H1 (cell line): ENCODE measurements at regions not wholly inside any gene's neighbourhood (a gene's known extent, or its start where the extent isn't known, plus 50 kb on each side); places are given as distances from the start of the nearest gene placed in this dataset.
A peak's percentile ranks its signal among the peaks of the same experiment; 100 is the strongest.

Source experiments
- CTCF ChIA-PET: fragments of 300-600 bp; sonication (Branson Sonifier 250); formaldehyde crosslinking; loops from one replicate; lab custom pipeline; 2021; ENCODE audit not compliant: partially characterized antibody; lab: Charles Lee
- POLR2A ChIA-PET: fragments of 300-600 bp; sonication (Branson Sonifier 250); formaldehyde crosslinking; loops from one replicate; lab custom pipeline; 2021; ENCODE audit warnings: inconsistent platforms; ENCODE audit not compliant: partially characterized antibody; lab: Charles Lee
- DNase-seq, 2 experiments: peaks; one replicate each; pipeline versions ENCODE4 v3.0.0 to v3.0.0-alpha.2; 2010 to 2022; ENCODE audit warnings: low spot score in 2 of 2, low read depth in 1 of 2, mixed read lengths in 1 of 2
- FAIRE-seq: peaks from 2 replicates; lab custom pipeline; 2011; peaks lifted over from hg19 to GRCh38; lab: Jason Lieb, UNC
- H2AFZ ChIP-seq: 2 replicates; pipeline ENCODE4 v1.8.1; 2012; ENCODE audit warnings: low read length, inconsistent platforms
- H2AK5ac ChIP-seq: 2 replicates; pipeline ENCODE4 v1.6.1; 2013; ENCODE audit warnings: low read depth, low read length
- H2BK120ac ChIP-seq: replicated peaks from 2 replicates; pipeline ENCODE3; 2013; ENCODE audit warnings: low read depth, low read length, inconsistent platforms
- H2BK12ac ChIP-seq: 2 replicates; pipeline ENCODE4 v1.6.1; 2013; ENCODE audit warnings: low read depth, low read length
- H2BK15ac ChIP-seq: 2 replicates; pipeline ENCODE4 v1.6.1; 2013; ENCODE audit warnings: low read length
- H2BK20ac ChIP-seq: 2 replicates; pipeline ENCODE4 v1.6.1; 2013; ENCODE audit warnings: low read length
- H2BK5ac ChIP-seq: 2 replicates; pipeline ENCODE4 v1.6.1; 2013; ENCODE audit warnings: low read depth, low read length
- H3K14ac ChIP-seq: 2 replicates; pipeline ENCODE4 v1.6.1; 2013; ENCODE audit warnings: inconsistent platforms; ENCODE audit not compliant: insufficient read length
- H3K18ac ChIP-seq: 2 replicates; pipeline ENCODE4 v1.6.1; 2013; ENCODE audit warnings: low read length; ENCODE audit errors: extremely low read depth
- H3K23ac ChIP-seq: 2 replicates; pipeline ENCODE4 v1.6.1; 2013; ENCODE audit warnings: inconsistent platforms; ENCODE audit not compliant: insufficient read length
- H3K23me2 ChIP-seq: 2 replicates; pipeline ENCODE4 v1.6.1; 2013; ENCODE audit warnings: low read depth, low read length
- H3K27ac ChIP-seq: 2 replicates; pipeline ENCODE4 v1.6.1; 2011; ENCODE audit warnings: low read depth, low read length, inconsistent platforms
- H3K27me3 ChIP-seq, 4 experiments: replicated peaks in 1 of 4; 1 replicate in 1 of 4; 2 replicates in 3 of 4; pipeline versions ENCODE4 v1.6.1 to v1.8.1; 2011 to 2013; ENCODE audit warnings: low read length in 3 of 4, mild to moderate bottlenecking in 3 of 4, inconsistent platforms in 2 of 4, mixed read lengths in 2 of 4, moderate library complexity in 1 of 4; ENCODE audit not compliant: control insufficient read depth in 3 of 4, insufficient read depth in 3 of 4; ENCODE audit errors: extremely low read depth in 1 of 4
- H3K36me3 ChIP-seq, 4 experiments: 2 replicates each; pipeline versions ENCODE4 v1.6.1 to v1.8.1; 2011 to 2013; ENCODE audit warnings: mild to moderate bottlenecking in 4 of 4, low read length in 3 of 4, moderate library complexity in 2 of 4, control low read depth in 1 of 4, inconsistent platforms in 1 of 4; ENCODE audit not compliant: insufficient read depth in 4 of 4, control insufficient read depth in 2 of 4
- H3K4ac ChIP-seq: replicated peaks from 2 replicates; pipeline ENCODE3; 2013; ENCODE audit warnings: low read length, low read depth, mixed read lengths, inconsistent platforms; ENCODE audit not compliant: insufficient read length
- H3K4me1 ChIP-seq, 4 experiments: replicated peaks in 1 of 4; 1 replicate in 1 of 4; 2 replicates in 3 of 4; pipeline versions ENCODE4 v1.6.1 to v1.8.1; 2011 to 2013; ENCODE audit warnings: low read length in 3 of 4, inconsistent platforms in 2 of 4, mixed read lengths in 1 of 4; ENCODE audit not compliant: insufficient read depth in 4 of 4, control insufficient read depth in 3 of 4
- H3K4me2 ChIP-seq, 2 experiments: 2 replicates each; pipeline versions ENCODE4 v1.6.1 to v1.8.1; 2011 to 2013; ENCODE audit warnings: low read depth in 2 of 2, low read length in 2 of 2, control low read depth in 1 of 2, inconsistent platforms in 1 of 2, mild to moderate bottlenecking in 1 of 2; ENCODE audit not compliant: insufficient read depth in 1 of 2
- H3K4me3 ChIP-seq, 4 experiments: fragments of 200-600, 300-600 bp in 1 of 4; sonication (generic), shearing (Covaris generic), sonication (Bioruptor Twin) in 1 of 4; 2 replicates each; pipeline versions ENCODE4 v1.5.1 to v1.8.1; 2011 to 2016; ENCODE audit warnings: low read length in 4 of 4, low read depth in 3 of 4, control low read depth in 2 of 4, inconsistent platforms in 2 of 4, mild to moderate bottlenecking in 2 of 4, mixed read lengths in 1 of 4, moderate library complexity in 1 of 4; ENCODE audit not compliant: insufficient read depth in 2 of 4; ENCODE audit errors: extremely low read depth in 1 of 4
- H3K56ac ChIP-seq: replicated peaks from 2 replicates; pipeline ENCODE3; 2013; ENCODE audit warnings: low read depth, mild to moderate bottlenecking, mixed read lengths, low read length, inconsistent platforms; ENCODE audit not compliant: insufficient read length
- H3K79me1 ChIP-seq: 2 replicates; pipeline ENCODE4 v1.6.1; 2013; ENCODE audit warnings: low read depth, low read length, control low read depth
- H3K79me2 ChIP-seq, 2 experiments: 2 replicates each; pipeline versions ENCODE4 v1.6.1 to v1.8.1; 2012 to 2013; ENCODE audit warnings: low read length in 2 of 2, mild to moderate bottlenecking in 2 of 2, inconsistent platforms in 1 of 2; ENCODE audit not compliant: insufficient read depth in 2 of 2, control insufficient read depth in 1 of 2
- H3K9ac ChIP-seq, 4 experiments: replicated peaks in 1 of 4; 1 replicate in 1 of 4; 2 replicates in 3 of 4; pipeline versions ENCODE4 v1.6.1 to v1.8.1; 2011 to 2013; ENCODE audit warnings: low read depth in 3 of 4, low read length in 3 of 4, control low read depth in 2 of 4, mild to moderate bottlenecking in 2 of 4, moderate library complexity in 2 of 4, inconsistent platforms in 1 of 4; ENCODE audit errors: extremely low read depth in 1 of 4
- H3K9me3 ChIP-seq, 2 experiments: 2 replicates each; pipeline versions ENCODE4 v1.6.1 to v1.8.1; 2012 to 2013; ENCODE audit warnings: mild to moderate bottlenecking in 2 of 2, moderate library complexity in 2 of 2, control low read depth in 1 of 2, inconsistent platforms in 1 of 2, low read depth in 1 of 2, low read length in 1 of 2, mixed read lengths in 1 of 2; ENCODE audit not compliant: insufficient read depth in 2 of 2
- H4K20me1 ChIP-seq, 2 experiments: replicated peaks in 1 of 2; 2 replicates each; pipeline versions ENCODE3 to v1.8.1; 2011 to 2013; ENCODE audit warnings: inconsistent platforms in 2 of 2, low read length in 2 of 2, mild to moderate bottlenecking in 1 of 2; ENCODE audit not compliant: insufficient read depth in 2 of 2, control insufficient read depth in 1 of 2
- H4K5ac ChIP-seq: 2 replicates; pipeline ENCODE4 v1.6.1; 2013; ENCODE audit warnings: low read length, low read depth, mixed read lengths, inconsistent platforms; ENCODE audit not compliant: insufficient read length
- H4K8ac ChIP-seq: 2 replicates; pipeline ENCODE4 v1.8.0; 2013; ENCODE audit warnings: mild to moderate bottlenecking, moderate library complexity, low read length, inconsistent platforms; ENCODE audit not compliant: insufficient read depth; ENCODE audit errors: extremely low read depth
- H4K91ac ChIP-seq: replicated peaks from 2 replicates; pipeline ENCODE3; 2013; ENCODE audit warnings: low read length, mixed read lengths, inconsistent platforms; ENCODE audit not compliant: insufficient read length
- ATF3 ChIP-seq: IDR thresholded peaks from 2 replicates; pipeline ENCODE4 v1.6.1; 2011; ENCODE audit warnings: low read depth, mild to moderate bottlenecking, low read length; ENCODE audit not compliant: insufficient read depth
- BACH1 ChIP-seq: IDR thresholded peaks from 2 replicates; pipeline ENCODE4 v1.6.1; 2012; ENCODE audit warnings: low read length, improper control_type of control experiment
- E2F6 ChIP-seq: IDR thresholded peaks from 2 replicates; pipeline ENCODE4 v1.6.1; 2012; ENCODE audit warnings: inconsistent platforms
- HDAC2 ChIP-seq, 2 experiments: fragments of 300-600 bp in 1 of 2; sonication (generic) in 1 of 2; IDR thresholded peaks; 2 replicates each; pipeline ENCODE4 v1.6.1; 2011 to 2012; ENCODE audit warnings: low read depth in 2 of 2, low read length in 2 of 2, mild to moderate bottlenecking in 2 of 2, moderate library complexity in 2 of 2, borderline replicate concordance in 1 of 2, inconsistent platforms in 1 of 2
- RAD21 ChIP-seq, 2 experiments: IDR thresholded peaks in 1 of 2; conservative IDR thresholded peaks in 1 of 2; 2 replicates each; pipeline ENCODE4 v1.6.1; 2011; ENCODE audit warnings: low read depth in 2 of 2, low read length in 2 of 2, improper control_type of control experiment in 1 of 2, inconsistent platforms in 1 of 2, mild to moderate bottlenecking in 1 of 2, moderate library complexity in 1 of 2
- SIRT6 ChIP-seq: IDR thresholded peaks from one replicate; pipeline ENCODE4 v1.7.1; 2012; ENCODE audit warnings: low read length, inconsistent platforms
- USF2 ChIP-seq: IDR thresholded peaks from 2 replicates; pipeline ENCODE4 v1.6.1; 2011; ENCODE audit warnings: low read length, improper control_type of control experiment
- YY1 ChIP-seq: IDR thresholded peaks from 2 replicates; pipeline ENCODE4 v1.6.1; 2011; ENCODE audit warnings: low read depth, mild to moderate bottlenecking, low read length
- WGBS, 2 experiments: shearing (Covaris generic) in 1 of 2; methylation state at CpG; one replicate each; pipeline versions ENCODE4 v1.1.6 to v1.1.7; 2013 to 2015; ENCODE audit warnings: low lambda C conversion rate in 2 of 2, mixed read lengths in 2 of 2, inconsistent platforms in 1 of 2, low coverage in 1 of 2, missing lambda C conversion rate in 1 of 2; ENCODE audit not compliant: insufficient replicate concordance in 2 of 2, insufficient coverage in 1 of 2, insufficient read length in 1 of 2; ENCODE audit errors: extremely low coverage in 1 of 2, missing lambda C conversion rate in 1 of 2; 5-methylcytosine and 5-hydroxymethylcytosine counted together

DNA sequence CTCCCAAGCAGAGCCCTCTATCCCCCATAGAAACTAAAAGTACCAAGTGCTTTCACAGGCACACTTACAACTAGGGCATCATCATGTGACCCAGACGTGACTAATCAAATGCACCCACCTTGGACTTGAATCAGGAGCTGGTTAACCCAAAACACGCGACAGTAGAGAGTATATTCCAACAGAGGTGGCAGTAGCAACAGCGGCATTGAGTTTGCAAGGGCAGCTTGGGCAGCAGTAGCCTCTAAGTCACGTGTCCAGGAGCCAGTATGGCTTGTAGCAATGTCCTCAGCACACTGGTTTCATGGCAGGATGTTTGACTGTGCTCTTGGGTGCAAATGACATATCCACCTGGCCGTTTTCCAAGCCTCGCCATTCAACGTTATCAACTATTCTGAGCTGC lies 73.4 kb upstream of the DNAH5 start:
- no peak overlapping the region for H3K9ac ChIP-seq
- TF ChIP-seq YY1 (no peak), E2F6 (no peak), ATF3 (no peak), BACH1 (no peak), USF2 (no peak), SIRT6 (no peak), RAD21 (IDR thresholded peaks at IDR 0.05 in 1 of 2, conservative IDR thresholded peaks at IDR 0.05 in 1 of 2; ENCODE audit: low read depth in 2 of 2, low read length in 2 of 2) (peak in 1 of 2 experiments; percentile 15; a peak in 1 of 4 replicates), HDAC2 (IDR thresholded peaks at IDR 0.05; ENCODE audit: borderline replicate concordance in 1 of 2, low read depth in 2 of 2, low read length in 2 of 2) (no peak)
- TF ChIP-seq, all 59 proteins: peak for 1
- no peak for FAIRE-seq

More for the DNA sequence above, 73.4 kb upstream of the DNAH5 start:
- H3K18ac ChIP-seq: no peak overlapping the region
- ChIA-PET POLR2A (no interaction called here), CTCF (interaction anchor here (0.8 to 1.9 kb wide), 5 partner anchors 12 to 243 kb away, joined by 3 to 5 read pairs (median 4); no protein-coding TSS in a partner anchor)
- no peak overlapping the region for H4K5ac ChIP-seq
- H3K4me1 ChIP-seq: no peaks in the 10 kb centered on the region
- no peak overlapping the region for H3K4me2 ChIP-seq
- no peaks in the 10 kb centered on the region for H3K79me1 ChIP-seq
- no peak overlapping the region for H2BK12ac ChIP-seq
- no peaks in the 10 kb centered on the region for H3K23me2 ChIP-seq
- no peak overlapping the region for H2BK20ac ChIP-seq
- no peak overlapping the region for H3K23ac ChIP-seq
- H2BK15ac ChIP-seq: no peak overlapping the region
- H2AK5ac ChIP-seq: no peak overlapping the region
- H2BK120ac ChIP-seq: no peak overlapping the region
- no peak overlapping the region for H4K8ac ChIP-seq
- H3K4ac ChIP-seq: no peak overlapping the region
- H4K20me1 ChIP-seq: no peaks in the 10 kb centered on the region
- WGBS, 2 experiments: 84% methylated on average over 8 of the region's 8 CpGs; no CpG with 5 or more reads in 1 of the 2 experiments
- H3K4me3 ChIP-seq: no peak overlapping the region
- H2AFZ ChIP-seq: 0 out of 2 replicates have a peak overlapping the region, but pooled peaks have one; percentile 28
- no peak overlapping the region for H3K27ac ChIP-seq
- no peak overlapping the region for H4K91ac ChIP-seq
- H2BK5ac ChIP-seq: no peak overlapping the region
- DNase-seq: no peak
- H3K79me2 ChIP-seq: no peaks in the 10 kb centered on the region
- H3K36me3 ChIP-seq: no peaks in the 10 kb centered on the region
- no peaks in the 10 kb centered on the region for H3K27me3 ChIP-seq
- no peak overlapping the region for H3K14ac ChIP-seq
- no peak overlapping the region for H3K56ac ChIP-seq
- no peaks in the 10 kb centered on the region for H3K9me3 ChIP-seq
